ENCODE measurements at regions not wholly inside any gene's neighbourhood (a gene's known extent, or its start where the extent isn't known, plus 50 kb on each side); places are given as distances from the start of the nearest gene placed in this dataset.

- no peak overlapping the region for H3K27ac ChIP-seq
- 82 to 84% methylated on average over 2 of the region's 2 CpGs for WGBS, 2 donors
- H3K9me3 ChIP-seq: no peaks in the 10 kb centered on the region
Observed at GRCh38 chr5:4665911-4666310, 474.2 kb upstream of the ADAMTS16 start.

GRCh38 chr5:4674166-4674565, 466.0 kb upstream of the ADAMTS16 start:
- TF ChIP-seq POLR2A (IDR thresholded peaks at IDR 0.05) (no peak), CTCF (IDR thresholded peaks at IDR 0.05) (no peak)
- Histone ChIP-seq H3K36me3 (no peaks in the 10 kb centered on the region), H3K4me1 (no peaks in the 10 kb centered on the region), H3K27ac (no peak overlapping the region), H3K27me3 (no peaks in the 10 kb centered on the region), H3K4me3 (no peak overlapping the region), H3K9me3 (no peaks in the 10 kb centered on the region)
- no peak for DNase-seq
- 29 to 64% methylated on average over 1 of the region's 1 CpG for WGBS, 2 donors
- intact Hi-C loops (cut with DNase I): no loop called here

More at GRCh38 chr5:4665911-4666310, 474.2 kb upstream of the ADAMTS16 start:
- intact Hi-C loops (cut with DNase I): no loop called here
- no peaks in the 10 kb centered on the region for H3K36me3 ChIP-seq
- H3K27me3 ChIP-seq: no peaks in the 10 kb centered on the region
- DNase-seq: no peak
- no peaks in the 10 kb centered on the region for H3K4me1 ChIP-seq
- H3K4me3 ChIP-seq: no peak overlapping the region
- TF ChIP-seq CTCF (IDR thresholded peaks at IDR 0.05): no peak
- TF ChIP-seq POLR2A (IDR thresholded peaks at IDR 0.05): no peak

- no peaks in the 10 kb centered on the region for H3K27me3 ChIP-seq
- TF ChIP-seq POLR2A (IDR thresholded peaks at IDR 0.05) (no peak), CTCF (IDR thresholded peaks at IDR 0.05) (no peak)
- H3K4me1 ChIP-seq: no peaks in the 10 kb centered on the region
- H3K4me3 ChIP-seq: no peak overlapping the region
- DNase-seq: no peak
- no peaks in the 10 kb centered on the region for H3K36me3 ChIP-seq
- no peaks in the 10 kb centered on the region for H3K9me3 ChIP-seq
- no peak overlapping the region for H3K27ac ChIP-seq
- intact Hi-C loops (cut with DNase I): no loop called here
- 49 to 60% methylated on average over 4 of the region's 4 CpGs for WGBS, 2 donors
Observed at GRCh38 chr5:4676934-4677333, 463.2 kb upstream of the ADAMTS16 start.

- Histone ChIP-seq H3K4me3 (no peak overlapping the region), H3K4me1 (no peaks in the 10 kb centered on the region), H3K36me3 (no peaks in the 10 kb centered on the region), H3K9me3 (peaks cover 0 to 6% (median 0%) of the 10 kb centered on the region in 3 donors), H3K27ac (no peak overlapping the region), H3K27me3 (no peaks in the 10 kb centered on the region)
- TF ChIP-seq CTCF (IDR thresholded peaks at IDR 0.05): no peak
- no peak for TF ChIP-seq POLR2A (IDR thresholded peaks at IDR 0.05)
- no peak for DNase-seq
- intact Hi-C loops (cut with DNase I): no loop called here
Observed at GRCh38 chr5:4684946-4685345, 455.2 kb upstream of the ADAMTS16 start.

- Histone ChIP-seq H3K9me3 (no peaks in the 10 kb centered on the region), H3K27me3 (no peaks in the 10 kb centered on the region), H3K27ac (no peak overlapping the region), H3K4me3 (no peak overlapping the region), H3K36me3 (no peaks in the 10 kb centered on the region), H3K4me1 (peaks cover 0 to 5% (median 0%) of the 10 kb centered on the region in 3 donors)
- WGBS, 2 donors: 81 to 86% methylated on average over 6 of the region's 6 CpGs
- intact Hi-C loops (cut with DNase I): no loop called here
- no peak for DNase-seq
- no peak for TF ChIP-seq CTCF (IDR thresholded peaks at IDR 0.05)
- TF ChIP-seq POLR2A (IDR thresholded peaks at IDR 0.05): no peak
Observed at GRCh38 chr5:4698596-4698995, 441.5 kb upstream of the ADAMTS16 start.

All from esophagus squamous epithelium (tissue), 5 donors.